Stimulated activated CD4-positive, alpha-beta T cell treated with anti-CD3 and anti-CD28 coated beads, Interleukin-4, amount 100 ng/mL, for 48 hours (primary cell): ENCODE measurements at regions not wholly inside any gene's neighbourhood (a gene's known extent, or its start where the extent isn't known, plus 50 kb on each side); places are given as distances from the start of the nearest gene placed in this dataset.
"Not testable (repeated sequence)": the region's sequence is repeated elsewhere in the genome, so short reads cannot be mapped to it uniquely, and the experiment has no call there.

Experiments used
- DNase-seq, 2 donors: peaks; one replicate each; pipeline ENCODE4 v3.0.0-alpha.2; 2020; ENCODE audit warnings: low read depth in 2 of 2

DNA sequence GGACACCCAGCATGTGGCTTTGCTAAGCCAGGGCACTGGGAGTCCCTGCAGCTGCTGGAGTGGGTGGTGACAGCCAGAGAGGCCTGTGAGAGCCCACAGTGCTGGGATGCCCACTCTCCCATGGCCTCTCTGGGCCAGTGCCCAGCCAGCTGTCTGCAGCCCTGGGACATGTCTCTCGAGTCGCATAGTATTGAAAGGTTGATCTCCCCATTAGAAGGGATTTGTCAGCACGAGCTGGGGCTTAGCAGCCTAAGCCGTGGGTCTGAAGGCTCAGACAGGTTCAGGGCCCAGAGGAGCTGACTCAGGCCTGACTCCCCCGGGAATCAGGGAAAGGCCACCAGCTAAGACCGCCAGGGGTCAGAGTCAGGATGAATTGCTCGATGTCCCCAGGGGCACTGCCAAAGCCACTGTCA lies 53.5 kb downstream of the FOXD2 start:
- no peak for DNase-seq

GRCh38 chr1:47495176-47495713 lies 57.4 kb downstream of the FOXD2 start:
- no peak for DNase-seq

GRCh38 chr1:47498551-47498950 lies 60.7 kb downstream of the FOXD2 start:
- DNase-seq: no peak

- no peak for DNase-seq
Observed at GRCh38 chr1:47501069-47501468, 63.2 kb downstream of the FOXD2 start.

DNA sequence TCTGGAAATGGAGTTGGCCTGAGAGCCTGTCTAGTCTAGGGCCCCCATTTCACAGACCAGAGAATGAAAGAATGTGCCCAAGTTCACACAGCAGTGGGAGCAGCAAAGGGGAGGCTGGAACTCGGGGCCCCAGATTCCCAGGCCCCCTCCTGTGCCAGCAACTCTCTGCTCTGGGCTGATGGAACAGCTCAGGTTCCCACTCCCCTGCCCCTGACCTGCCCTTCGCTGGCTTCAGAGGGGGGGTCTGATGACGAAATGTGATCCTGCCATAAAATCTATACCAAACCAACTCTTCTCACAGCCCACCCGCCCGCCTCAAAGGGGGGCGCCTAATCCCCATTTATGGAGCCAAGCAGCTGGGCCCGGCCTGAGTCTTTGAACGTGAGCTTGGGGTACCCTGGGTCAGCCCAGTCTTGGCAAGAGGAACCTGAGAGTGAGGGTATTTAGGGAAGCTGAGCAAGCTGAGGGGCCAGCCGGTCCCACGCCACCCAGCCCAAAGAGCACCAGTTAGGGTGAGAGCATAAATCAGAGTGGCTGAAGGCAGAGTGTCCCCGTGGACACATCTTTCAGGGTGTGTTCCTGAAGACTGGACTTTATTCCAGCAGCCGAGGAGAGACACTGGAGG lies 65.0 kb downstream of the FOXD2 start:
- DNase-seq: no peak

DNA sequence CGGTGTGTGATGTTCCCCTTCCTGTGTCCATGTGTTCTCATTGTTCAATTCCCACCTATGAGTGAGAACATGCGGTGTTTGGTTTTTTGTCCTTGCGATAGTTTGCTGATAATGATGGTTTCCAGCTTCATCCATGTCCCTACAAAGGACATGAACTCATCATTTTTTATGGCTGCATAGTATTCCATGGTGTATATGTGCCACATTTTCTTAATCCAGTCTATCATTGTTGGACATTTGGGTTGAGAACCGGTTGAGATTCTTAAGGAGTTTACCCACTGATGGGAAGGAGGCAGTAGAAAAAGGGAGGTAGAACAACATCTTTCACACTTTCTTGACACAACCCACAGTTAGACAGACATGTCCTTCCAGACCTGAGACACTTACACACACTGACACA lies 67.0 kb downstream of the FOXD2 start:
- DNase-seq: not testable (repeated sequence)

DNA sequence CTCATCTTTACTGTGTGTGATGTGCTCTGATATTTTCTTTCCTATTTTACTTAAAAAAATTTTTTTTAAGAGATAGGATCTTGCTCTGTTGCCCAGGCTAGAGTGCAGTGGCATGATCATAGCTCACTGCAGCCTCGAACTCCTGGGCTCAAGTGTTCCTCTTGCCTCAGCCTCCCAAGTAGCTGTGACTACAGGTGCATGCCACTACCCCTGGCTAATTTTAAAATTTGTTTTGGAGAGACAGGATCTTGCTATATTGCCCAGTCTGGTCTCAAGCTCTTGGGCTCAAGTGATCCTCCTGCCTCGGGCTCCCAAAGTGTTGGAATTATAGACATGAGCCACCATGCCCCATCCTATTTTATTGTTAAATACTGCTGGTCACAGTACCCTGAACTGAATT lies 67.4 kb downstream of the FOXD2 start:
- DNase-seq: no peak

GRCh38 chr1:47506053-47506452 lies 68.2 kb downstream of the FOXD2 start:
- no peak for DNase-seq

- DNase-seq: no peak
Observed at GRCh38 chr1:47507144-47507543, 69.3 kb downstream of the FOXD2 start.

DNA sequence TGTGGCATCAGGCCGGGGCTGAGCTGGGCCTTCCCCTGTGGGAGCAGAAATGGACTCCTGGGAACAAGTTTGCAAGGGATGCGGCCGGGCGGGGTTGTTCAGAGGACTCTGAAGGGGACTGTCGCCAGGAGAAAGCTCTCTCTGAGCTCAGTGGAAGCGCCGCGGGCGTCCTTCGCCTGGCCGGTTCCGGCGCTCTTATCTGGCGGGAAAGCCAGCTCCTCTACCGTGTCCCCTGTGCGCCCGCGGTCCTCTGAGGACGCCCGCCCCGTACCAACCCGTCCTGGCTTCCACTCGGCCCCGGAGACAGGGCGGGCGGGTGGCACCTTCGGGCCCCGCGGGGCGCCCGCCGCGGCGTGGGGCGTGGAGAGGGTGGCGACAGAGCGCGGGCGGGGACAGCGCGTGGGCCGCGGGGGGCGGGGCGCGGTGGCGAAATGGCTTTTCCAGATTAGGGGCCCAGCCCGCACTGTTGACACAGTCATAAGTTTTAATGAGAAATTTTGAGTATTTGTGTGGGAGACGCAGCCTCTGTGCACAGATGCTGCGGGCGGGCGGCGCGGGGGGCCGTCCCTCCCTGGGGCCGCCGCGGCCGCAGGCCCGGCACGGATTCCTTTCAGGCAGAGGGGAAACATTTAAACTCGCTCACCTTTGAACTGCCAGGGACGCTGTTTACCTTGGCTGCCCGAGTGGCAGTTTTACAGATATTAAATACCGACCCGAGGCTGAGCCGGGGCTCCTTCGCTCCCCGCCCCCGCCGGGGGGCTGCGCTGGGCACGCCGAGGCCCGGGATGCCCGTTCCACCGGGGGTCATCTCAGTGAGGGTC lies 70.2 kb downstream of the FOXD2 start:
- peak; percentile 18 to 24 for DNase-seq

- DNase-seq: no peak
Observed at GRCh38 chr1:47508702-47509431, 71.0 kb downstream of the FOXD2 start.

GRCh38 chr1:47510282-47510811 lies 72.5 kb downstream of the FOXD2 start:
- DNase-seq: no peak

GRCh38 chr1:47511825-47512224 lies 74.0 kb downstream of the FOXD2 start:
- no peak for DNase-seq

- no peak for DNase-seq
Observed at GRCh38 chr1:47513393-47513792, 75.5 kb downstream of the FOXD2 start.

GRCh38 chr1:47514229-47514628 lies 76.4 kb downstream of the FOXD2 start:
- no peak for DNase-seq

- DNase-seq: no peak
Observed at GRCh38 chr1:47515164-47515789, 77.4 kb downstream of the FOXD2 start.

DNA sequence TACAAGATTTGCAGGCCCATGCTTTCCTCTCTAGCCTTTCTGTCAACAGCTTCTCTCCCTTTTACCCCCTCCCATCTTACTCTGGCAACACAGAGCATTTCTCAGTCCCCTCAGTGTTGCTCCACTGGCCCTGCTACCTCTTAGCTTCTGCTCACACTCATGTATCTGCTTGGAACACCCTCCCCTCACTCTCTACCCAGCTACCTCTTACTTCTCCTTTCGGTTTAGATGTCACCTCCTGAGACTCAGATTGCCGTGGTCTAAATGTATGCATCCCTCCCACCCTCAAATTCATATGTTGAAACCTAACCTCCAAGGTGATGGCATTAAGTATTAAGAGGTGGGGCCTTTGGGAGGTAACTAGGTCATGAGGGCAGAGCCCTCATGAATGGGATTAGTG lies 80.1 kb downstream of the FOXD2 start:
- DNase-seq: no peak

DNA sequence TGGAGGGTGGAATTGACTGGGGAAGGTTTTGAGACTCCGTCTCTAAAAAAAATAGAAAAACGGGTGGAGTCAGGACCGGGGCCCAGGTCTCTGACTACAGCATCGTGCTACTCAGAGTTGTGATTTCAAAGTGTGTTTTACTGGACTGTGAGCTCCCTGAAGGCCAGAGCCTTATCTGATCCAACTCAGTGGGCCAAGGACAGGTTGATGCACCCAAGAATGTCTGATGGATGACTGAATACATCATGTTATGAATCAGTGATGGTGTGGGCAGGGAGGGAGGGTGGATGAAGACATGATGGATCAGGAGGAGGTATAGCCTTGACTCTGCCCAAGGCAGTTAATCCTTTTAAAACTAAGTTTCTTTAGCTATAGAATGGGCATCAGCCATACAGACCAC lies 81.6 kb downstream of the FOXD2 start:
- no peak for DNase-seq

- DNase-seq: no peak
Observed at GRCh38 chr1:47519971-47520370, 82.1 kb downstream of the FOXD2 start.

- no peak for DNase-seq
Observed at GRCh38 chr1:47521034-47521881, 83.4 kb downstream of the FOXD2 start.
